Upper lobe of left lung (tissue), 4 donors: ENCODE measurements at regions not wholly inside any gene's neighbourhood (a gene's known extent, or its start where the extent isn't known, plus 50 kb on each side); places are given as distances from the start of the nearest gene placed in this dataset.

Source experiments
- CTCF ChIP-seq, 6 experiments: fragments of 450-650 bp in 4 of 6; fragments of 200-600 bp in 2 of 6; sonication (generic) in 2 of 6; IDR thresholded peaks; one replicate each; pipeline ENCODE4 v1.5.1; 2016 to 2019; ENCODE audit warnings: antibody characterized with exemption in 6 of 6
- EP300 ChIP-seq, 4 donors: sonication (generic); formaldehyde crosslinking; IDR thresholded peaks; one replicate each; pipeline ENCODE4 v1.5.1; 2017; ENCODE audit warnings: antibody characterized with exemption in 4 of 4, control low read depth in 2 of 4
- POLR2A ChIP-seq, 4 donors: fragments of 450-650 bp; IDR thresholded peaks; one replicate each; pipeline ENCODE4 v1.5.1; 2016 to 2017; ENCODE audit warnings: antibody characterized with exemption in 4 of 4, mild to moderate bottlenecking in 2 of 4
- POLR2AphosphoS5 ChIP-seq, 2 donors: sonication (generic); formaldehyde crosslinking; IDR thresholded peaks; one replicate each; pipeline ENCODE4 v1.5.1; 2017; ENCODE audit warnings: antibody characterized with exemption in 2 of 2

- TF ChIP-seq CTCF (IDR thresholded peaks at IDR 0.05) (no peak), POLR2A (IDR thresholded peaks at IDR 0.05) (no peak), EP300 (IDR thresholded peaks at IDR 0.05) (no peak), POLR2AphosphoS5 (IDR thresholded peaks at IDR 0.05) (no peak)
Observed at GRCh38 chr4:71081192-71081591, 87.7 kb downstream of the DCK start.
